ENCODE measurements at regions not wholly inside any gene's neighbourhood (a gene's known extent, or its start where the extent isn't known, plus 50 kb on each side); places are given as distances from the start of the nearest gene placed in this dataset.

GRCh38 chr17:33716957-33717356 is 423.9 kb upstream of the ASIC2 start:
- no peak for TF ChIP-seq POLR2A (IDR thresholded peaks at IDR 0.05)
- TF ChIP-seq CTCF (IDR thresholded peaks at IDR 0.05) = no peak

Measured in transverse colon (tissue), 3 donors.